NOMO-1 treated with dmso at 0.1 percent for 144 hours (cell line): ENCODE measurements at regions not wholly inside any gene's neighbourhood (a gene's known extent, or its start where the extent isn't known, plus 50 kb on each side); places are given as distances from the start of the nearest gene placed in this dataset.
A peak's percentile ranks its signal among the peaks of the same experiment; 100 is the strongest.
"Not testable (repeated sequence)": the region's sequence is repeated elsewhere in the genome, so short reads cannot be mapped to it uniquely, and the experiment has no call there.

Experiments used
- DNase-seq: peaks from one replicate; lab custom pipeline; 2025; ENCODE audit not compliant: unreplicated experiment; lab: John Stamatoyannopoulos, UW

DNA sequence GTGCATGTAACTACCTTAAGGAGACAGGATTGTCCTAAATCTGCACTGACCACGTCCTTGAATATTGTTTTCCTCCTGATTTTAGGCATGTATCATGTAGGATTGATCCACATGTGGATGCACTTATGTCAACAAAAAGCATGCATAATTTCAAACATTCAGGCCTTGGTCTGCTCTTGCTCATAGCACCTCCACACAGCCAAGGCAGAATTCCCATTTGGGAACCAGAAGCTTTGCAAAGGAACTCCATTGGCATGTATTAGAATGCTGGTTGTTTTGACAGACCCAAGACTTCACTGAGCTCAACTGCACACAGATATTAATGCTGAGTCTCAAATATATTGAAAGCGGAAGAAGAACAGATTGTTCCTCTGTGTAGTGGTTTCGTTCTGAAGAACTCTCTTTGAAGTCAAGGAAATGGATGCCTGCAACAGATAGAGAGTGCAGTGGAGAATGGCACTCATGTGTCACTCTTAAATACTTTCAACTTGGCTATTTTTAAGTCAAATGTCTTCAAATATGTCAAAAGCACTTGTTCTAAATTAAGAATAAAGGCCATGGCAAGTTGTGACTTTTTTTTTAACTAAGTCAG lies 387.6 kb downstream of the LTN1 start:
- peak; percentile 45 for DNase-seq

DNA sequence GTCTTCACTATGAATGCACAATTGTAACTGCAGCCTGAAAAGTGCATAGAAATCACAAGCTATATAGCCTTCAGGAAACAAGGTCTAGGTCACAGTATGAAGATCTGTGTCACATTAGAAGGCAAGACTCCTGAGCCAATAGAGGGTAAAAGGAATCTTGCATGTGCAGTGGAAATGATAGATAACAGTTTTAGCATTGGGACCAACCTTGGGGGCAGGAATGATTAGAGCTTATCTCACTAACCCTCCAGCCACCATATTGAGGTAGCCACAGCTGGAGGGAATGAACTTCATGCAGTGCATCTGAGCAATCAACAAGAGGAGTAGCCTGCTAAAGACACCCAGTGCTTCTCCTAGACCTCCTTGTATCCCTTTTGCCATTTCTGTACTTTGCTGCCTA lies 390.1 kb downstream of the LTN1 start:
- DNase-seq, result no peak

DNA sequence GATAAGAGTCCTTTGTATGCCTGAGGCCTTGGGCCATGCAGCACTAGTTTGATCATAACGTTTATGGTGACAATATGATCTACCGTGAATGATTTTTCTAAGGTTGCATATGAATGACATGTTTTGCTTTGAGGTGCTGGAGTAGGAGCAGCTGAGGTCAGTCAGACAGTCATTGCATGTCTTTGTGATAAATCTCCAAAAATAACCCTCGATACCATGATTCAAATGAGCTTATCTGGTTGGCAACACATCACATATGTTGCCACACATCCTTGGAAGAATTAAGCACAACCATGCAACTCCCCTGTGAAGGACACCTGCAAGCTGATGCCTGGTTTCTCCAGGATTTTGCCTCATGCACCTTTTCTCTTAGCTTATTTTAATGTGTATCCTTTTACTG lies 394.5 kb downstream of the LTN1 start:
- no peak for DNase-seq

DNA sequence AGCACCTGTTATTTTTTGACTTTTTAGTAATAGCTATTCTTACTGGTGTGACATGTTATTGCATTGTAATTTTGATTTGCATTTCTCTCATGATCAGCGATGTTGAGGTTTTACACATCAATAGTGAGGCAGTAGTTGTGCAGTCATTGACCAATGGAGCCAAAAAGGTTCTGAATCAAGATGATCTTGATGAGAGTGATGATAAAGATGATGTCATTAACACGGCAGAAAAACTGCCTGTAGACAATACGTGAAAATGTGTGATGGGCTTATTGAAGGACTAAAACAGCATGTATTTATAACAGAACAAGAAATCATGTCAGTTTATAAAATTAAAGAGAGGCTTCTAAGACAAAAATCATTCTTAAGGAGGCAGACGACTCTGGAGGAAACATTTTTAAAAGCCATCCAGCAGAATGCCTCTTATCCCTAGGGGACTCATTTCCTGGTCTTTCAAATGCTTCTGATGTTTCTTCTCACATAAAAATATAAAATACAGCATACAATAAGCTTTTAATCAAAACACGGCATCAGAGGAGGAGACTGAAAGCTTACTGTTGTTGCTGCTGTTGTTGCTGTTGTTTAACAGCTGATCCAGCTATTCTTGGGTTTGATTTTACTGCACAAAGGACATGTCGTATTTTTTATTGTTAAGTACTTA lies 400.3 kb downstream of the LTN1 start:
- DNase-seq, result no peak

DNA sequence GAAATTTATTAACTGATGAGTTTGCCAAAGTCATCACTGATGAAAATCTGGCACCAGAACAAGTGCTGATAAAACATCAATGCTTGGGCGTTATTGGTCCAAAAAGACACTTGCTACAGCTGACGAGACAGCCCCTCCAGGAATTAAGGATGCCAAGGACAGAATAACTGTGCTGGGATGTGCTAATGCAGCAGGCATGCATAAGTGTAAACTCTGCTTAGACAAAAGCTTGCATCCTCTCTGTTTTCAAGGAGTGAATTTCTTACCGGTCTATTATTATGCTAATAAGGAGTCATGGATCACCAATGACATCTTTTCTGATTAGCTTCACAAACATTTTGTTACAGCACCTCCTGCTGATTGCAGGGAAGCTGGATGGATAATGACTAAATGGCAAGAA lies 402.0 kb downstream of the LTN1 start:
- no peak for DNase-seq

DNA sequence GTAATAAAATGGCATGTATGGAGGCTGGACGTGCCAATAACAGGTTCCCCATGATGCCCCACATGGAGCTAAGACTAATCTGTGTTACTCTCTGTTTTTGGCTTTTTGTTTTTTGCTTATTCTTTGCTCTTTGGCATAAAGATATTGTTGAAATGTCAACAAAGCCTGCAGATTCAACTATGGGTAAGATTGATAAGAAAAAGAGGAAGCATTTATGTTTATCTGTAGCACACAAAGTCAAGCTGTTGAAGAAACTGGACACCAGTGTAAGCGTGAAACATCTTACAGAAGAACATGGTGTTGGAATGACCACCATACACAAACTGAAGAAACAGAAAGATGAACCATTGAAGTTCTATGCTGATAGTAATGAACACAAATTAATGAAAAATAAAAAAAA lies 402.7 kb downstream of the LTN1 start:
- DNase-seq, result no peak

DNA sequence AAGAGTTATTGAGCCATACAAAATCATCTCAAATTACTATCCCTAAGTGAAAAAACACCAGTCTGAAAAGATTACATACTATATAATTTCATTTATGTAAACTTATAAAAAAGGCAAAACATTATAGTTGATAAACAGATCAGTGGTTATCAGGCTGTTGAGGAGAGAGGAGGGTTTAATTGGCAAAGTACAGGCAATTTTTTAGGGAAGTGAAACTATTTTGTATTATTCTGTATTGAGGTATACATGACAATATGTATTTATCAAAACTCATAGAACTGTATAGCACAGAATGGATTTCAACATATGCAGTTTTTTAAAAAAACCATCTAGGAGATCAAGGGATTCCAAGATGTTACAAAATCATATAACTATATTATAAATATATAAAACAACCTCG lies 403.7 kb downstream of the LTN1 start:
- DNase-seq, result peak; percentile 35

DNA sequence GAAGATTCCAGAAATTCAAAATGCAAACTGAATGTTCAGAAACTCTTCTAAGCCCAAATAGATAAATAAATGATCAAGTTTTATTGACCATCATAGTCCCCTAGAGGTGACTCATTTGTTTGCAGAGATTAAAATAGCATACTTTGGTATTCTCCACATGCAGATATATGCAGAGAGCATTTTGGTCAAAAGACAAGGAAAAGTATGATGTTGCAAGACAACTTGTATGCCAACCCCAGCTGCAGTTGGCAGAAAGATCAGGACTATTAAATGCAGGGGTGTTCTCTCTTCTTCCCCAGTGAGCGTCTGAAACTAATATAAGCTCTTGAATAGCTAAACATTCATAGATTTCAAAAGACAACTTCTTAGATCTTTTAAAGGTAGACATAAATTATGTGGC lies 404.9 kb downstream of the LTN1 start:
- no peak for DNase-seq

DNA sequence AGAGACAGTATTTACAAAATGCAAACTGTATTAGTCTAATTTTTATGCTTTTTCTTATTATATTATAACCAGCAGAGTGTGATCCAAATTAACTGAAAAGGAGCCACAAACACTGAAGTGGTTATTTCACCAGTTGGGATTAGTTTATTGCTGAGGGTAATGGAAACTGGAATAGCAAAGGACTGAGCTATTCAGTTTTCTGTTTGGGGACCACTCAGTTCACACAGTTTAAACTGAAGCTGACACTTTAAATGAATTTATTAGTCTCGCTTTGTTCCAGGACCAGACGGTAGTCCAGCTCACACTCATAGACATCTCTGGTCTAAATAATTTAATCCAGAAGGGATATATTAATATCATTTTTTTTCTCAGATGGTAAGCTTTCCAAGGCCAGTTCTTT lies 410.7 kb downstream of the LTN1 start:
- no peak for DNase-seq

DNA sequence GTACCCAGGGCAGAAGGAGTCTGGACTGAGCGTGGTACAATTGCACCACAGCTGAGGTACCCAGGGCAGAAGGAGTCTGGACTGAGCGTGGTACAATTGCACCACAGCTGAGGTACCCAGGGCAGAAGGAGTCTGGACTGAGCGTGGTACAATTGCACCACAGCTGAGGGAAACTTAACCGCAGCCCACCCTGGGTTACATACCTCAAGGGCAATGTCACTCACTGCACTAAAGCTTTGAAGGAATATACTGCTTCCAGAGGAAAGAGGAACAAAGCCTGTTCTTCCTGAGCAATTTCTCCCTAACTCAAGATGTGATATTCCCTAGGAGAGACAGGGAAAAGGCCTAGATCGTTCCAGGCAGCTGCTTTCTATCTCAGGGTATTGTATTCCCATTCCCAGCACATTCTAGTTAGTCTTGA lies 411.4 kb downstream of the LTN1 start:
- DNase-seq, result not testable (repeated sequence)

DNA sequence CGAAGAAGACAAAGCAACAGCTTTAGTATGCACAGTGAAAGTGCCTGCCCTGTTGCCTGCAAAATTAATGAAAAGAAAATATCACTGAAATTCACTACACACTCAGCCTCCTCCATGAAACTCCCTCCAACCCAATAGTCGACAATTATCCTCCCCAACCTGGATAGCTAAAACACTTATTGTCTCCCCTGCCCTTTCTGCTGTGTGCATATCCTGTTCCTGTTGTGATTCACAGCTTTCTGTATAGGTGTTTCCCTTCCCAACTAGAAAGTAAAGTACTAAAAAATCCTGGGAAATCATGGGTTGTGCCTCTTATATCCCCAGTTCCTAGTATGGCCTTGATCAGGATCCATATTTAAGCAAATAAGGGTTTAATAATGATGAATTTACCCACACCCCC lies 412.1 kb downstream of the LTN1 start:
- DNase-seq, result no peak

DNA sequence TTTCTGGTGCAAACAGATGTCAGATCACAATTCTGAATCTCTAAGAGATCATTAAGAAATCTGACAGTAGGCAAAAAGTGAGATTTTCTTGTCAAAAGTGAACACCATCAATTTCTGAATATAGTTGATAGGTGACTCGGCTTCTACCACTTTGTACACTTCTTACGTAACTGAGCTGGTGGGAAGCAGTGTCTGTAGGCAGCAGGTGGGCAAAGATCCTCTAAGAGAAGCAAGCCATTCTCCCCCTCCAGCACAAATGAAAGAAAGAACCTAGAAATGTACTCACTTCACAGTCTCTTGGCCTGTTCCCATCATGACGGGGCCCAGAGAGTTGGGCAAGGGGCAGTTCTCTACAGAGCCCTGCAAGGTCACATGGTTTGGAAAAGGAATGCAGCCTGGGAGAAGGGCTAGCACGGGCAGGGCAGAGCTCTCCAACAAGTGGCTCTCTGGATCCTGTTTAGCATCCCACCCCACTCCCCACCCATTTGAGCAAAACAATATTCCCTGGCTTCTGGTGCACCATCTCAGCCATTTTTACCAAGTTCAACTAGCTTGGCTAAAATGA lies 412.6 kb downstream of the LTN1 start:
- no peak for DNase-seq

DNA sequence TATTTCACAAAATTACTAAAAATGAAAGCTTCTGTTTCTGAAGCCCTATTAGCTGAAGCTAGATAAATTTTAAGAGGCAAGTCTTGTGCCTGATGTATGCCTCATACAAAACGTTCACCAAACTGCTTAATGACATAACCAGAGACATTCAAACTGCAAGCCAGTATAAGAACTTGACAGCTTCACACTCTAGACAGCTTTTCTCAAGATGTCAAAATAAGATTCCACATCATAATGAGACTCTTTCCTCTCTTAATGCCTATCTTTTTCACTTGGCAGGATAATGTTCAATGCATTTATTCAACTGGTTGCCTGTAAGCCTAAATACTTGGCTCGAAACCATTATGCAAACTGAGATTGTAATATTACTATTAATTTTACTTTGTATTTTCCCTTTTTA lies 424.0 kb downstream of the LTN1 start:
- DNase-seq, result no peak

DNA sequence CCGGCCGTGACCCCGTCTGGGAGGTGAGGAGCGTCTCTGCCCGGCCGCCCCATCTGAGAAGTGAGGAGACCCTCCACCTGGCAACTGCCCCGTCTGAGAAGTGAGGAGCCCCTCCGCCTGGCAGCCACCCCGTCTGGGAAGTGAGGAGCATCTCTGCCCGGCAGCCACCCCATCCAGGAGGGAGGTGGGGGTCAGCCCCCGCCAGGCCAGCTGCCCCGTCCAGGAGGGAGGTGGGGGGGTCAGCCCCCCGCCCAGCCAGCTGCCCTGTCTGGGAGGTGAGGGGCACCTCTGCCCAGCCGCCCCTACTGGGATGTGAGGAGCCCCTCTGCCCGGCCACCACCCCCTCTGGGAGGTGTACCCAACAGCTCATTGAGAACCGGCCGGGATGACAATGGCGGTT lies 428.7 kb downstream of the LTN1 start:
- DNase-seq, result not testable (repeated sequence)

DNA sequence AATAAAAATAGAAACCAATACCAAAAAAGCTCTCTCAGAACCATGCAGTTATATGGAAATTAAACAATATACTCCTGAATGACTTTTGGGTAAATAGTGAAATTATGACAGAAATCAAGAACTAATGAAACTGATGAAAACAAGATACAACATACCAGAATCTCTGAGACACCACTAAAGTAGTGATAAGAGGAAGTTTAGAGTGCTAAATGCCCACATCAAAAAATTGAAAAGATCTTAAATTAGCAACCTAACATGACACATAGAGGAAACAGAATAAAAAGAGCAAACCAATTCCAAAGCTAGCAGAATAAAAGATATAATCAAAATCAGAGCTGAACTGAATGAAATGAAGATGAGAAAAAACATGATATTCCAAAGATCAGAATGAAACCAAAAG lies 430.9 kb downstream of the LTN1 start:
- DNase-seq, result no peak

DNA sequence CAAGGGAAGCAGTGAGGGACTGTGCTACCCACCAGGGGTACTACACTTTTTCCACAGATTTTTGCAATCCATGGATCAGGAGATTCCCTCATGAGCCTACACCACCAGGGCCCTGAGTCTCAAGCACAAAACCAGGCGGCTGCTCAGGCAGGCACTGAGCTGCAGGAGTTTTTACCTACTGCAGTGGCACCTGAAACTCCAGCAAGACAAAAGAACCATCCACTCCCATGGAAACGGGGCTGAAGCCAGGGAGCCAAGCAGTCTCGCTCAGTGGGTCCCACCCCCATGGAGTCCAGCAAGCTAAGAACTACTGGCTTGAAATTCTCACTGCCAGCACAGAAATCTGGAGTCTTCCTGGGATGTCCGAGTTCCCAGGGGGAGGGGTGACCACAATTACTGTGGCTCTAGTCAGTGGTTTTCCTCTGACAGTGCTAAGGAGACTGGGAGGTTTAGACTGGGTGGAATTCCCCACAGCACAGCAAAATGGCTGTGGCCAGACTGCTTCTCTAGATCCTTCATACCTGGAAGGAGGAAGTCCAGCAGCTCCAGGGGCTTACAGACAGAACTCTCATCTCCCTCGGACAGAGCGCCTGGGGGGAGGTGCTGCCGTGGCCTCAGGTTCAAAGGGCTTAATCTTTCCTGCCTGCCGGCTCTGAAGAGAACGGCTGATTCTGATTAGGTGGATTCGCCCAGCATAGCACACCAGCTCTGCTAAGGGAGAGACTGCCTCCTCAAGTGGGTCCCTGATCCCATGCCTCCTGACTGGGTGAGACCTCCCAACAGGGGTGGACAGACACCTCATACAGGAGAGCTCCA lies 437.8 kb downstream of the LTN1 start:
- no peak for DNase-seq

DNA sequence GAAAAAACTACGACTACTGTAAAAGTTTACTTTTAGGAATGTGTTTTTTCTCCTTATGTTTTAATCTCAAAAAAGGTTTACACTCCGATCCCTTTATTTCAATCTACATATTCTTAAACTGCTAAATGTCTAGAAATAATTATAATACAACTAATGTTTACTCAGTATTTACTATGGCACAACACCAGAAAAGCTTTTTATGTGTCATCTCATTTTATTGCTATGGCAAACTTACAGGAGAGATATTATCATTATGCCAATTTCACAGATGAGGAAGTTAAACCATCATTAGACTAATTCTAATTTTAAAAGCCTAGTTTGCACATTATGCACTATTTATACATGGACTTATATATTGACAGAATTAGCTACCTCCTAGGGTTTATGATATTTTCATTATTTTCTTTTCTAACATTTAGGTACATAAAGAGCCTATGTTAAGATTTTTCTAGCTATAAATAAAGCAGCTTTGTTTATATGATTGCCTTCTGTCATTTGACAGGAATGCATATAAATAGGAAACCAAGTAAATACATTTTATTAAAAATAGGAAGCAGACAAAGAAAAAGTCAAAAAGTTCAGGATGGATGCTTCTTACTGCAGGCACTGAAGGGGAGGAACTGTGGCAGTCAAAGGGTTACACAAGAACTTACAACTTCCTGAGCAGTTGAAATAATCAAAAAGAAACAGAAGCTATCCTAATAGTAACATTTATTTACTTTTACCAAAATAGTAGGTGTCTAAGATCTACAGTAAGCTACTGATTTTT lies 442.4 kb downstream of the LTN1 start:
- no peak for DNase-seq

DNA sequence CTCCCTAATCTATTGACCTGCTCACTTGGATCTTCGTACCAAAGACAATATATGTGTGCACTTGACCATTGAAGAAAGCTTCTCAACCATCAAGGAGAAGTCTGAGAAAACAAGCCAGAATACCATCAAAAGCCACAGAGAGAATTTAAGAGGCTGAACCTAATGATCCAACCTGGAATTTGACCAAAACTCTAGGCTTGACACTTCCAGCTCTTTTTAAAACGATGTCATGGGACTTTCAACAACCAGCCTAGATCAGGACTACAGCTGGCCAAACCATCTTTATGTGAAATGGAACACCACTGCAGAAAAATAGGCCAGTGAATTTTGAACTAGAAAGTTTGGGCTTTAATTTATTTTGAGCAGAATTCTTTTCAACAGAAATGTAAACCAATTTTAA lies 444.4 kb downstream of the LTN1 start:
- DNase-seq, result no peak

DNA sequence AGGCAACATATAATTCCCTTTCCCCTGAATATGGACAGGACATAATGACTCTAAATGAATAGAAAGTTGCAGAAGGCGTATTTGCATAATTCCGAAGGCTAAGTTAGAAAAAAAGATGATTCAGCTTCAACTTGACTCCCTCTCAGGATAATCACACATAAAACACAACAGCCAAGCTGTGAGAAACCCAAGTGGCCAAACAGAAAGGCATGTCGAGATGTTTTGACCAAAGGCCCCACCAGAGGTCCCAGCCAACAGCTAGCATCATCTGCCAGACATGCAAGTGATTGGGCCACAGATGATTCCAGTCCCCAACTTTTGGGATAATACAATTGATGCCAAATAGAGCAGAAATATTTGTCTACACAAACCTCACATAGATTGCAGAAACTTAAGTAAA lies 444.9 kb downstream of the LTN1 start:
- no peak for DNase-seq

DNA sequence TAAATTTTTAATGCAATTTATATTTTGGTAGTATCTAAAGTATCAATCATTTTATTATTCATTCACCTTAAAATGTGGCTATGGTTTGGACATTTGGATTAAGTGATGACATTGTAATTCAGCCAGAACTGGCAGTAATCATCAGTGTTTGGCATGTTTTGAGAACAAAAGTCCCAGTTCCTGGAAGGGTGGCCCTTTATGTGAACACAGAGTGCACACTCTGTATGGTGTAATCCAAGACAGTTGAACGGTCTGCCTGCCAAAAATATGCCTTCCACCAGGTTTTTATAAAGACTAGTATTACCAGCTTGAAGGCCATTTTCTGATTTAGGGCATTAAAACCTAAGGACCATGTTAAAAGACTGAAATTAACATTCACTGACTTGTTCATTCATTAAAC lies 448.7 kb downstream of the LTN1 start:
- DNase-seq, result no peak

DNA sequence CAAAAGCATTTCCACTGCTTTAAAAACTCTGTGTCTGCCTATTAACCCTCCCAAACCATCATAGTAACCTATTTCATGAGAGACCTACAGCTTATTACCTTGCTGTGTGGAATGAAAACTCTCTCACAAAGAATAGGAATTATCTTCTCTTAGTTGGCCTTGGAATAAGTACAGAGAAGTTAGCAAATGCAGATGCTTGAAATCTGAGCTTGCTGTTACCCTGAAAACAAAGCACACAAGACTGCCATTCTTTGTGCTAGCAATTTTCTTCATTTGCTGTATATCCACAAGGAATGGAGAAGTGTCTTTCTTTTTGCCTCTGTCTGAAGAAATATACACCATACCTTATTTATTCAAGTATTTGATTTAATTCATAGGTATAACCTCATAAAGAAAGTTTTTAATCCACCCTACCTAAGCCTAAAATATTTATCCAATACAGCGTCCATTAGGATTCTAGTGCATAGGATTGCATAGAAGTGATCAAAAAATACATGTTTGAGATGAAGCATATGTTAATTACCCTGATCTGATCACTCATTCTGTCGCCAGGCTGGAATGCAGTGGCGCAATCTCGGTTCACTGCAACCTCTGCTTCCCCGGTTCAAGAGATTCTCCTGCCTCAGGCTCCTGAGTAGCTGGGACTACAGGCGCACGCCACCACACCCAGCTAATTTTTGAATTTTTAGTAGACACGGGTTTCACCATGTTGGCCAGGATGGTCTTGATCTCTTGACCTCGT lies 451.1 kb downstream of the LTN1 start:
- no peak for DNase-seq
